Hepatocyte (in vitro differentiated cells): ENCODE measurements at regions not wholly inside any gene's neighbourhood (a gene's known extent, or its start where the extent isn't known, plus 50 kb on each side); places are given as distances from the start of the nearest gene placed in this dataset.

Experiments
- EZH2 ChIP-seq: fragments of 200-600 bp; sonication (generic); IDR thresholded peaks from 2 replicates; pipeline ENCODE4 v1.6.1; 2016; ENCODE audit warnings: antibody characterized with exemption, mild to moderate bottlenecking, borderline replicate concordance
- TF ChIP-seq, protein P1 (sequence below): fragments of 200-600 bp; sonication (generic); IDR thresholded peaks from 2 replicates; pipeline ENCODE4 v1.5.1; 2016; ENCODE audit warnings: antibody characterized with exemption, mild to moderate bottlenecking; ENCODE audit not compliant: poor library complexity

DNA sequence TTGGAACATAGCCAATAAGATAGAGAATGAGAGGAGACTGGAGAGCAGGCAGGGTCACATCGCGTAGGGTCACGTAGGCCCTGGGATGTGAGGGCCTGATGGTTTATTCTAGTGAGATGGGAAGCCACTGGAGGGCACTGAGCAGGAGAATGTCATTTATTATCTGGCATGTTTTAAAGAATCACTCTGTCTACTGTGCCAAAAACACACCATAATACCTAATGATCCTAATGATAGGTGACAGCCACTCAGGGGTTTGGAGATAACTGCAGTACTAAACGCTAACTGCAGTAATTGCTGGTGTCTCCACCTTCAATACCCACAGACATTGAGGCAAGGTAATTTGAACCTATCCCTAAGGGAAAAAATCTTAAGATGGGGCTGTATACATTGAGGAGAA lies 185.4 kb downstream of the TTLL7 start:
- TF ChIP-seq, protein P1, sequence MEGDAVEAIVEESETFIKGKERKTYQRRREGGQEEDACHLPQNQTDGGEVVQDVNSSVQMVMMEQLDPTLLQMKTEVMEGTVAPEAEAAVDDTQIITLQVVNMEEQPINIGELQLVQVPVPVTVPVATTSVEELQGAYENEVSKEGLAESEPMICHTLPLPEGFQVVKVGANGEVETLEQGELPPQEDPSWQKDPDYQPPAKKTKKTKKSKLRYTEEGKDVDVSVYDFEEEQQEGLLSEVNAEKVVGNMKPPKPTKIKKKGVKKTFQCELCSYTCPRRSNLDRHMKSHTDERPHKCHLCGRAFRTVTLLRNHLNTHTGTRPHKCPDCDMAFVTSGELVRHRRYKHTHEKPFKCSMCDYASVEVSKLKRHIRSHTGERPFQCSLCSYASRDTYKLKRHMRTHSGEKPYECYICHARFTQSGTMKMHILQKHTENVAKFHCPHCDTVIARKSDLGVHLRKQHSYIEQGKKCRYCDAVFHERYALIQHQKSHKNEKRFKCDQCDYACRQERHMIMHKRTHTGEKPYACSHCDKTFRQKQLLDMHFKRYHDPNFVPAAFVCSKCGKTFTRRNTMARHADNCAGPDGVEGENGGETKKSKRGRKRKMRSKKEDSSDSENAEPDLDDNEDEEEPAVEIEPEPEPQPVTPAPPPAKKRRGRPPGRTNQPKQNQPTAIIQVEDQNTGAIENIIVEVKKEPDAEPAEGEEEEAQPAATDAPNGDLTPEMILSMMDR, result no peak
- TF ChIP-seq EZH2, result no peak
